ENCODE measurements at regions not wholly inside any gene's neighbourhood (a gene's known extent, or its start where the extent isn't known, plus 50 kb on each side); places are given as distances from the start of the nearest gene placed in this dataset.
"Not testable (repeated sequence)": the region's sequence is repeated elsewhere in the genome, so short reads cannot be mapped to it uniquely, and the experiment has no call there.

- H3K4me3 ChIP-seq (replicated peaks; ENCODE audit: low read depth, low read length); H3K36me3 ChIP-seq (ENCODE audit: control insufficient read depth, insufficient read depth, low read length); H3K27me3 ChIP-seq (replicated peaks; ENCODE audit: control insufficient read depth, insufficient read depth, low read length); DNase-seq (ENCODE audit: extremely low read depth, insufficient read length): not testable (repeated sequence)
- TF ChIP-seq CTCF (IDR thresholded peaks at IDR 0.05; ENCODE audit: insufficient read depth, low read length, poor library complexity, severe bottlenecking), result peak; percentile 30
Measured at GRCh38 chr10:38365917-38366316, 271.8 kb downstream of the ZNF37A start.

GRCh38 chr10:38383800-38384199 is 289.7 kb downstream of the ZNF37A start:
- not testable (repeated sequence) for H3K4me3 ChIP-seq (replicated peaks; ENCODE audit: low read depth, low read length); H3K36me3 ChIP-seq (ENCODE audit: control insufficient read depth, insufficient read depth, low read length); H3K27me3 ChIP-seq (replicated peaks; ENCODE audit: control insufficient read depth, insufficient read depth, low read length); DNase-seq (ENCODE audit: extremely low read depth, insufficient read length)

GRCh38 chr10:38386869-38387268 is 292.7 kb downstream of the ZNF37A start:
- not testable (repeated sequence) for H3K36me3 ChIP-seq (ENCODE audit: control insufficient read depth, insufficient read depth, low read length); H3K27me3 ChIP-seq (replicated peaks; ENCODE audit: control insufficient read depth, insufficient read depth, low read length); DNase-seq (ENCODE audit: extremely low read depth, insufficient read length); H3K4me3 ChIP-seq (replicated peaks; ENCODE audit: low read depth, low read length)

- peak; percentile 24 for TF ChIP-seq CTCF (IDR thresholded peaks at IDR 0.05; ENCODE audit: insufficient read depth, low read length, poor library complexity, severe bottlenecking)
- peak; percentile 16 for DNase-seq (ENCODE audit: extremely low read depth, insufficient read length)
- H3K4me3 ChIP-seq (replicated peaks; ENCODE audit: low read depth, low read length); H3K27me3 ChIP-seq (replicated peaks; ENCODE audit: control insufficient read depth, insufficient read depth, low read length); H3K36me3 ChIP-seq (ENCODE audit: control insufficient read depth, insufficient read depth, low read length): not testable (repeated sequence)
Measured at GRCh38 chr10:38390725-38391124, 296.6 kb downstream of the ZNF37A start.

GRCh38 chr10:38395465-38395864 is 301.3 kb downstream of the ZNF37A start:
- DNase-seq (ENCODE audit: extremely low read depth, insufficient read length); H3K4me3 ChIP-seq (replicated peaks; ENCODE audit: low read depth, low read length); H3K27me3 ChIP-seq (replicated peaks; ENCODE audit: control insufficient read depth, insufficient read depth, low read length); H3K36me3 ChIP-seq (ENCODE audit: control insufficient read depth, insufficient read depth, low read length): not testable (repeated sequence)

- H3K36me3 ChIP-seq (ENCODE audit: control insufficient read depth, insufficient read depth, low read length); DNase-seq (ENCODE audit: extremely low read depth, insufficient read length); H3K4me3 ChIP-seq (replicated peaks; ENCODE audit: low read depth, low read length); H3K27me3 ChIP-seq (replicated peaks; ENCODE audit: control insufficient read depth, insufficient read depth, low read length): not testable (repeated sequence)
Measured at GRCh38 chr10:38396178-38396954, 302.2 kb downstream of the ZNF37A start.

- DNase-seq (ENCODE audit: extremely low read depth, insufficient read length), result peak; percentile 3
- not testable (repeated sequence) for H3K36me3 ChIP-seq (ENCODE audit: control insufficient read depth, insufficient read depth, low read length); H3K27me3 ChIP-seq (replicated peaks; ENCODE audit: control insufficient read depth, insufficient read depth, low read length)
- H3K4me3 ChIP-seq (replicated peaks; ENCODE audit: low read depth, low read length), result peak overlapping the region; percentile 80
Measured at GRCh38 chr10:38401565-38401964, 307.4 kb downstream of the ZNF37A start.

- H3K27me3 ChIP-seq (replicated peaks; ENCODE audit: control insufficient read depth, insufficient read depth, low read length); H3K36me3 ChIP-seq (ENCODE audit: control insufficient read depth, insufficient read depth, low read length): not testable (repeated sequence)
- peak; percentile 93 for DNase-seq (ENCODE audit: extremely low read depth, insufficient read length)
- peak overlapping the region; percentile 80 for H3K4me3 ChIP-seq (replicated peaks; ENCODE audit: low read depth, low read length)
Measured at GRCh38 chr10:38402442-38403346, 308.6 kb downstream of the ZNF37A start.

GRCh38 chr10:38403347-38404117 is 309.4 kb downstream of the ZNF37A start:
- peak; percentile 47 for DNase-seq (ENCODE audit: extremely low read depth, insufficient read length)
- peak overlapping the region; percentile 64 for H3K4me3 ChIP-seq (replicated peaks; ENCODE audit: low read depth, low read length)
- not testable (repeated sequence) for H3K36me3 ChIP-seq (ENCODE audit: control insufficient read depth, insufficient read depth, low read length); H3K27me3 ChIP-seq (replicated peaks; ENCODE audit: control insufficient read depth, insufficient read depth, low read length)

GRCh38 chr10:38423634-38424033 is 329.5 kb downstream of the ZNF37A start:
- H3K27me3 ChIP-seq (replicated peaks; ENCODE audit: control insufficient read depth, insufficient read depth, low read length); H3K36me3 ChIP-seq (ENCODE audit: control insufficient read depth, insufficient read depth, low read length); H3K4me3 ChIP-seq (replicated peaks; ENCODE audit: low read depth, low read length); DNase-seq (ENCODE audit: extremely low read depth, insufficient read length): not testable (repeated sequence)

GRCh38 chr10:38430242-38430641 is 336.1 kb downstream of the ZNF37A start:
- H3K4me3 ChIP-seq (replicated peaks; ENCODE audit: low read depth, low read length); DNase-seq (ENCODE audit: extremely low read depth, insufficient read length); H3K36me3 ChIP-seq (ENCODE audit: control insufficient read depth, insufficient read depth, low read length); H3K27me3 ChIP-seq (replicated peaks; ENCODE audit: control insufficient read depth, insufficient read depth, low read length): not testable (repeated sequence)

Data from GM06990 (cell line).